Neural progenitor cell (in vitro differentiated cells): ENCODE measurements at regions not wholly inside any gene's neighbourhood (a gene's known extent, or its start where the extent isn't known, plus 50 kb on each side); places are given as distances from the start of the nearest gene placed in this dataset.

Experiments used
- CTCF ChIP-seq: fragments of 200-600 bp; sonication (generic); IDR thresholded peaks from 2 replicates; pipeline ENCODE4 v1.5.1; 2017; ENCODE audit warnings: antibody characterized with exemption, mild to moderate bottlenecking
- EZH2phosphoT487 ChIP-seq: fragments of 200-600 bp; sonication (generic); IDR thresholded peaks from 2 replicates; pipeline ENCODE4 v1.6.1; 2017; ENCODE audit warnings: antibody characterized with exemption

GRCh38 chr5:165781738-165782137, 2276.3 kb downstream of the MAT2B start:
- TF ChIP-seq CTCF (no peak), EZH2phosphoT487 (no peak)
